ENCODE measurements at regions not wholly inside any gene's neighbourhood (a gene's known extent, or its start where the extent isn't known, plus 50 kb on each side); places are given as distances from the start of the nearest gene placed in this dataset.
"Not testable (repeated sequence)": the region's sequence is repeated elsewhere in the genome, so short reads cannot be mapped to it uniquely, and the experiment has no call there.

DNA sequence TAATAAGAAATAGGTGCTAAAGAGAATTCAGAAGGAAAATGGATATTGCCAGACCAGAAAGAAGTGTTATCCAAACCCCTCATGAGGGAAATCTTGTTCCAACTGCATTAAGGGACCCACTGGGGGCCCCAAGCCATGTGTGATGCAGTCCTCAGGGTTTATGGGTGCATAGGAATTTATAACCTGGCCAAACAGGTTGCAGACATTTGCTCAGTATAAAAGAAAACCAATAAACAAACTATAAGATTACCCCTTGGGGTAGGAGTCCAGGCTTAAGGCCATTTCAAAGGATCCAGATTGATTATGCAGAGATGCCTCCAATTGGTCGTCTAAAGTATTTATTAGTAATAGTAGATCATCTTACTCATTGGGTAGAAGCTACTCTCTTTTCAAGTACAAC, 240.9 kb upstream of the DIO3 start:
- DNase-seq (ENCODE audit: low read depth), result no peak

DNA sequence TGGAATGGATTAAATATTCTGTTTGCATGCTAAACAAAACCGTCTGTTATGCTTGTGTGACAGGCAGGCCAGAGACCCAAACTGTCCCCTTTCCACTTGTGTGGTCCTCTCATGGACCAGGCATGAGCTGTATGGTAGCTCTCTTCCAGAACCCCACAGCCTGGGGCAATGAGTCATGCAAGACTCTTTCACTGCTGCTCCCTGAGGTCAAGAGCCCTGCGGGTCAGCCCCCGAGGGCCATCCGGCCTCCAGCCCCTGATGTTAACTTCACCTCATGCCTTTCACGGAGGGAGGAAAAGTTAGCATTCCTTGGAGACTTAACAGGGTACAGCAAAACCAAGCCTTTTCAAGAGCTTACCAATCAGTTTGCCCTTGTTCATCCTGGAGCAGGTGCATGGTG, 239.1 kb upstream of the DIO3 start:
- DNase-seq (ENCODE audit: low read depth), result no peak

DNA sequence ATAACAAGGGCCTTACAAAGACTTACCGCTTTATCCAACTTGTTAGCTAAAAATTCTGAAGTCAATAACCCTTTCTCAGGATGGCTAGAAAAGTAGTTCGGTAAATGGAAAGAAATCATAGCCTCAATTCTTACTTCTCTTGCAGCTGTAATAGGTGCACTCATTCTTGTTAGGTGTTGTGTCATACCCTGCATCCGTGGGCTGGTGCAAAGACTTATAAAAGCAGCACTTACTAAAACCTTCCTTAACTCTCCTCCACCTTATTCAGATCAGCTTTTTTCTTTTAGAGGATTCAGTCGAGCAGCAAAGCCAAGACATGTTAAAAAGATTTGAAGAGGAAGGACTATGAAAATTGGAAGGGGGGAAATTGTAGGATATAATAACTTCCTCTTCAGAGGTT, 238.2 kb upstream of the DIO3 start:
- no peak for DNase-seq (ENCODE audit: low read depth)

DNA sequence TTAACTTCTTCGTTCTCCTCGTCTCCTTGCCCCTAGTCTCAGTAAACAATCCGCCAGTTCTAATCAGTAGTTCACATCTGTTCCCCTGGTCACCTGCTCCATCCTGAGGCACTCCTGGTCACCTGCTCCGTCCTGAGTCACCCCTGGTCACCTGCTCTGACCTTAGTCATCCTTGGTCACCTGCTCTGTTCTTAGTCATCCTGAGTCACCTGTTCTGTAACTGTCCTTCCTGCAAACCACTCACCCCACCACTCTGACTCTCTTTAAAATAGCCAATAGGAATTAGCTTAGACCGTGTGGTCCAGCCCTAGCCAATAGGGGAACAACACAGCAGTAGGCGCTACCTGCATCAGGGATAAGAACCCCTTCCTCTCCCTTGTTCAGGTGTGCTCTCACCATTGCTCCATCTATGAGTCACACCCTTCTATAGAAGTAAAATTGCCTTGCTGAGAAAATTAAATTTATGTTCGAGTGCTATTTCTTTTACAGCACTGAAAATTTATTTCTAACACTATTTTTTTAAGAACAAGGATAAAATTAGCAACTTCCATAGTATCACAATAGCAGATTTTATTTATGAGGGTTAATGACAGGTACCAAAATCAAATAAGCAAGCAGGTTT, 237.6 kb upstream of the DIO3 start:
- DNase-seq (ENCODE audit: low read depth), result not testable (repeated sequence)

DNA sequence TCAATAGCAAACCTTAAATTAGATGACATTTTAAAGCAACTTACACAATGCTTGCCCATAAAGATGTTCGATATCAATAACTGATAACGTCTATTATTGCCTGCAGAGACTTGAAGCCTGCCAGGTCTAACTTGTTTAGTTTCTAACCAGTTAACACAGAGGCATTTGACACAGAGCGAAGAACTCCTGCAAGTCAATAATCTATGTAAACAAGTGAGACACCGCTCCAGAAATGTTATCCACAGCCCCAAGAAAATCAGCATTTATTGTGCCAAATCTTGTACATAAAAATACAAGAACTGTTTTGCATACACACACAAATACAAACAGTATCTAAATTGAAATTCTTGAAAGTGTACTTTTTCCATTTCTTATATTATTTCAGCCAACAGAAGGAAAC, 236.0 kb upstream of the DIO3 start:
- no peak for DNase-seq (ENCODE audit: low read depth)

DNA sequence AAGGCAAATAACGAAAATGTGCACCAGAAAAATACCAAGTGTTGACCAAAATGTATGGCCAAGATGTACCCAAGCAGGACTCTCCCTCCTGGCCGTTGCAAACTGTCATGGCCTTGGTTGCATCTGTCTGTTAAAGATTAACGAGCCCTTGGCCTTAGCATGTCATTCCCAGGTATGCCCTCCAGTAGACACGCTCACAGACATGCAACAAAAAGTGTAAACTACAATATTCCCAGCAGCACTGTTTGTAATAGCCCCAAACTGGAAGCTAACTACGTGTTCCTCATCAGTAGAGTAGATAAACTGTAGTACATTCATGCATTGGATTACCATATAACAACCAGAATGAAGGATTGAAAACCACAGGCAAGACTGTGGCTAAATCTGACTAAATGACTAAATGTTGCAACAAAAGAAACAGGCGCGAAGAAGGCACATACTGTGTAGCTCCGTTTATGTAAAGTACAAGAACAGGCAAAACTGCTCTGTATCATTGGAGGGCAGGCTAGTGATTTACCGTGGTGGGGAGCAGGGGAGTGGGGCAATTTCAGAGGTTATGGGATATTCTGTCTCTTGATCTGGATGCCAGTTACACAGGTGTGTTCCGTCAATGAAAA, 232.8 kb upstream of the DIO3 start:
- DNase-seq (ENCODE audit: low read depth), result no peak

DNA sequence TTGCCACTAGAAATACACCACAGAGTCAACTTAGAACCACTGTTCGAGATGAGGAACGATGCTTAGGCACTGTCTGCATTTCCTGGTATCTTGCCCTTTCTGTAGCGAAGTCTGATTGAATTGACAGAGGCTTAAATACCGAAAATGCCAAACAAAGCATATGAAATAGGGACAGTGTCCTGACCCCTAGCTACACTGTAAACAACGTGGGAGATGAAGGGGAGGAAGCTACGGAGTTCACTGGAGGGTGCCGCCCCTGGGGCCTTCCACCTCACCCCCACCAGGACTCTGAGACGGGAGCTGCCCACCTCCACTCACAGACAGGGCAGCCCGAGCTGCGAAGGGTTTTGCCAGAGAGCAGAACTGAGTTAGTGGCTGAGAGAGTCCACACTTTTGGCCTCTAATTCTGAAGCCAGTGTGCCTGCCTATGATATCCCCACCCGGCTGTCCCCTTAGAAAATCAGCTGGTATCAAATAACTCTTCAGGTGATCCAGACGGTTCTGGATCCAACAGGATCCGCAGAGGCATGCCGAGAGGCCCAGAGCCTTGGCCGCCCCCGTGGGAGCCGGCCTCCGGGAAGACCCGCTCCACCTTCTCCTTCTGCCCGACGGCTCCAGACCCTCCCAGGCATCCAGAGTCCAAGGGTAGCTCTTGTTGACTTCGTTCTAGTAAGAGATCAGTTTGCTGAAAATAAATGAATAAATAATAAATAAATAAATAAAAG, 230.7 kb upstream of the DIO3 start:
- DNase-seq (ENCODE audit: low read depth), result no peak

DNA sequence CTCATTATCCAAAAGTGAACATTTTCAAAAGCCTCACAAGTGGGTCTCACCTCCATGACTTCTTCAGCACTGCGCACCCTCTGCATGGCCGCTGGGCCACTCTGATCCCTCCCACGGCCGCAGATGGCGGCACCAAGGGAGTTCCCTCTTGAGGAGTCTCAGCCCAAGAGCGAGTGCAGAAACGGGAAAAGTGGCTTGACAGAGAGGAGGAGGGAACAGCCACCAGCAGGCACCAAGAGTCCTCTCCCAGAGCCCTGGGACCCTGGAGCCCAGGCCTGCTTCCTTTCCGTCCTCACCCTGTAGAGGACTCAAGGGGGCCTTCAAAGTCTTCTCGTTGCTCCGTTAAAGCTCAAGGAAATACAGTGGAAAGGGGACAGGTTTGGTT, 230.2 kb upstream of the DIO3 start:
- no peak for DNase-seq (ENCODE audit: low read depth)

DNA sequence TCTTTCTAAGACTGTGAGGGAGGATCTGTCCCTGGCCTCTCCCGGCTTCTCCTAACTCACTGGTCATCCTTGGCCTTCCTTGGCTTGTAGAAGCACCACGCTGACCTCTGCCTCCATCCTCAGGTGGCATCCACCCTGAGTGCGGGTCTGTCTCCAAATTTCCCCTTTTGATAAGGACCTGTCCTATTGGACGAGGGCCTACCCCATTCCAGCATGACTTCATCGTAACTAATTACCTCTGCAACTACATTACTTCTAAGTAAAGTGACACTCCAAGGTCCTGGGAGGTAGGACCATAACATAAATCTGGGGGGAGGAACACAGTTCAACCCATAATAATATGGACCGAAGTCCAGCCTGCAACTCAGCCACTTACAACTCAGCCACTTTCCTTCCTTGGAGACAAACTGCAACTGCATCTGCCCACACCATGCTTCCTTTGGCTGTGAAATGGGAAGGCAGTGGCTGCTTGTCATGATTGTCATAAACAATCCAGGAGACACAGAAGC, 229.6 kb upstream of the DIO3 start:
- no peak for DNase-seq (ENCODE audit: low read depth)

DNA sequence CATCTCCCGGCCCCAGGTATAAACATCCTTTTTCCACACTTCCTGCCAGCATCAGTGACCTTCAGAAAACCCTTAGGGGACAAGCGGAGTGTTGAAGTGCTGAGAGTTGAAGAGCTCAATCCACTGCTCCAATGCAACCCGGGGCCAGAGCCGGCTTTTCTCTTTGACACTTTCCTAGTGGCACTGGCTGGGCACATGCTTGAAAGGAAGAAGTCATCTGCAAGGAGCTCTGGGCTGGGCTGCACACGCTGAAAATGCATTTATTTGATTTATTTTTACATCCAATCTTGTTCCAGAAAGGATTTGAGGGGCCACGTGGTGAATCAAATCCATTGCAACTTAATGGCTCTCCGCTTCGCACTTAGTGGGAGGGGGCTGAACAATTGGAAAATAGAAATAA, 229.0 kb upstream of the DIO3 start:
- DNase-seq (ENCODE audit: low read depth), result no peak

DNA sequence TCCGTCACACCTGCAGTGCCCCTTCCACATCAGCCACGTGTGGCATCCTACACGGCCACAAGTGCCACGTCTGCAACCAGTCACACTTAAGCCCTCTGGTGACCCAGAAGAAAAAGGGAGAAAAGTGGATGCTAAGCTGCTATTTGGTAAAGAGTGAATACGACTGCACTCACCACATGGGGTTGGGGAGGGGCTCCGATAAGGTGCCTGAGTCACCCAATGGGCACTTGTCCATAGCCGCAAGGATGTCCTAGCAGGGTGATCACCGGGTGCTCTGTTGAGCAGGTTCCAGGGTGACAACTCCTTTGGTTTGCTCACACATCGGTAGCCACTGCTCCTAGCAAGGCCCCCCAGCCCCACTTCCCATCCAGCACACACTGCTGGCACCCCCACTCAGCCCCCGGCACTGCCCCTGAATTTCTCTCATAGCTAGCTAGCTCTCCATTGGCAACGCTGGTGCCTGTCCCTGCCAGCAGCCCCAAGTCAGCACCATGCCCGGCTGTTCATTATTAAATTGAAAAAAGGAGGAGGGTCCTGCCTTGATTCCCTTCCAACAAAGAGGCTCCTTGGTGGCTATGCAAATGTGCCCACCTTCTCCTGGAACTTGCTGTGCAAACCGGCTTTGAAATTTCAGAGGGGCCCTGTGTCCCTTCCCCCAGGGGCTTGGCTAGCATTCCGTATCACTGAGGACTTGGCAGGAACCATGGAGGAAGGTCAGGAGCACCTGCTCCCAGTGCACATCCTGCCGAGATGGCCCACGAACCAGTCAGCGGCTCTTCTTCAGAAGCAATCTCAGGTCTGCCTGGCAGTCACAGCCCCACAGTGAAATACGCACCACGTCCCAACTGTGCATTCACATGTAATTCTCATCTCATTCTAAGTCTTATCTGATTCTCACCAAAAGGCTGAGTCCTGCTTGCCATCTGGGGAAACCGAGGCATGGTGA, 227.7 kb upstream of the DIO3 start:
- DNase-seq (ENCODE audit: low read depth), result no peak

DNA sequence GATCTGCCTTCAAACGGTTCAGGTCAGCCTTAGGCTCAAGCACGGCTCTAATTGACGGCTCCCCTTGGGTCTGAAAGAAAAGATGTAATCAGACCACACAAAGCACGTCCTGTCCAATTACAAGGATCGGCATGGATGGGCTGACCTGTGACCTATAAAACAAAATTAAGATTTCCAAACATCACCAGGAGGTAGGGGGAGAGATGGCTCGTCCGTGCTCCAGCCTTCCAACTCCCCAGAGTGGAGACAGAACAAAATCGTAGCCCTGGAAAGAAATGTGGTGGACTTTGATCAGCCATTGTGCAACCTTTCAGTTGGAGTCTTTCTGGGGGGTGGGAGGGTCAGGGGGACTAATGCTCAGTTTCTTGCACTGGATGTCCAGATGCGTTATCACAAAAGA, 226.6 kb upstream of the DIO3 start:
- DNase-seq (ENCODE audit: low read depth), result no peak

DNA sequence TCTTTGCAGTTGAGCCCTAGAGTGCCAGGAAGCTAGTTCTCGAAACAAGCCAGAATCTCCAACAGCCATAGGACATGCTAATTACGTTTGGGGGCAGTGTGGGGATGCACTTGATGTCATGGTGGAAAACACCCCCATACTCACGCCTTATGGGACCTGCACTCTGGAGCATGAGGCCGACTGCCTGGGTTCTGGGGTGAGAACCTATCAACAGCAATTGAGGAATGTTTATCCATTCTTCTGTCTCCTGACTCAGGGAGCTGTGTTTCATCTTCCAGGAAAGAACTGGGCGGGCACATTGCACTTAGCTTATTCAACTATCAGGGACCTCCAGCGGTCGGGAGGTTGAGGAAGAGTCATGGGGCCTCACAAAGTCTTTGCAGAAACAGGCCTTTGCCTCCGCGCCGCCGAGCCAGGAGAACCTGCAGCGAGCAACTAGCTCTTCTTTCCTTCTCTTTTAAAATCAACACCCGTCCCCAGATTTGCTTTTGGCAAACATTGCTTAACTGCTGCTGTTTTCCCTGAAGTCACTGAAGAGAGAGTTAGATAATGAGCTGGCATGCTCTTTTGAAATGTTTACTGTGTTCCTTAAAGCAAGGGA, 226.1 kb upstream of the DIO3 start:
- no peak for DNase-seq (ENCODE audit: low read depth)

DNA sequence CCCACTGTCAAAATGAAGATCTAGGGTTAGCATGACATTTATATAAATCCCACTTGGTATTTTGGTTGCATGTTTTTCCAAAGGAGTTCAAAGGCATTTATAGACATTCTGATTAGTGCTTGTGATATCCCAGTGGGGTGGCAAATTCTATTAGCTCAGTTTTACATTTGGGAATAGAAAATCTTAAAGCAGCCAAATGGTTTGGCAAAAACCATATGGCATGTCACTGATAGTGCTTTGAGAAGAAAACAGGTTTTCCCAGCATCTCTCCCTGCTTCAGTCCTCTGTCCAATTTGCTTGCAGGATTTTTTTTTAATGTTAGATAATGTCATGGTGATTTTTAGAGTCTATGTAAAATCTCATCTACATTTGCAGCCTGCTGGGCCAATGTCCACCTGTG, 225.1 kb upstream of the DIO3 start:
- DNase-seq (ENCODE audit: low read depth), result no peak

DNA sequence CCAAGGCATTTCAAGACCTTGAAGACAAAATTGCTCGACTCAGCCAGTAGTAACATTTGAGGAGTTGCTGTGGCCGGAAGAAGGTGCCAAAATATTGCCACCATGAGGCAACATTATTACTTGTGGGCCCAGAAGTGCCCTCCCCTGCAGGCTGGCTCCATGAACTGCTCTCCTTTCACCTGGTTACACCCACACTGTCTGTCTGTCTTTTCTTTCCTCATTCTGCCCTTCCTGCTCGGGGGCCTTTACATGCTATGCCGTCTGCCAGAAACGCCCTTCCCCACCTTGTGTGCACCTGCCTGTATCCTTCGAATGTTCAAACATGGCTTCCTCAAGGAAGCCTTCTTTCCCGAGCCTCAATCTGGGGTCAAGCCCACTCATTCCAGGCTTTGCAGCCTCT, 224.2 kb upstream of the DIO3 start:
- DNase-seq (ENCODE audit: low read depth), result no peak

DNA sequence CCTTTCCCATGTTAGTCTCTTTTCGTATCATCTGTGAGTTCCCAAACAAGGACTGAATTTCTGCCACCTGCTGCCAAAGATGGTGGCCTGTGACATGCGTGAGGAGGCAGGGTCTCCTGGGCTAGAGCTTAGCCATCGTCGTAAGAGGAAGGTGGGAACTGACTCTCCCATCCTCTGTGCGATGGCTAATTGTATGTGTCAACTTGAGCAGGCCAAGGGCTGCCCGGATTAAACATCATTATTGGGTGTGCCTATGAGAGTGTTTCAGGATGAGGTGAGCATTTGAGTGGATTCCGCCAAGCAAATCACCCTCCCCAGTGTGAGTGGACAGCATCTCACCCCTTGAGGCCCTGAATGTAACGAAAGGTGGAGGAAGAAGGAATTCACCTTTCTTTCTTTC, 220.7 kb upstream of the DIO3 start:
- DNase-seq (ENCODE audit: low read depth), result no peak

DNA sequence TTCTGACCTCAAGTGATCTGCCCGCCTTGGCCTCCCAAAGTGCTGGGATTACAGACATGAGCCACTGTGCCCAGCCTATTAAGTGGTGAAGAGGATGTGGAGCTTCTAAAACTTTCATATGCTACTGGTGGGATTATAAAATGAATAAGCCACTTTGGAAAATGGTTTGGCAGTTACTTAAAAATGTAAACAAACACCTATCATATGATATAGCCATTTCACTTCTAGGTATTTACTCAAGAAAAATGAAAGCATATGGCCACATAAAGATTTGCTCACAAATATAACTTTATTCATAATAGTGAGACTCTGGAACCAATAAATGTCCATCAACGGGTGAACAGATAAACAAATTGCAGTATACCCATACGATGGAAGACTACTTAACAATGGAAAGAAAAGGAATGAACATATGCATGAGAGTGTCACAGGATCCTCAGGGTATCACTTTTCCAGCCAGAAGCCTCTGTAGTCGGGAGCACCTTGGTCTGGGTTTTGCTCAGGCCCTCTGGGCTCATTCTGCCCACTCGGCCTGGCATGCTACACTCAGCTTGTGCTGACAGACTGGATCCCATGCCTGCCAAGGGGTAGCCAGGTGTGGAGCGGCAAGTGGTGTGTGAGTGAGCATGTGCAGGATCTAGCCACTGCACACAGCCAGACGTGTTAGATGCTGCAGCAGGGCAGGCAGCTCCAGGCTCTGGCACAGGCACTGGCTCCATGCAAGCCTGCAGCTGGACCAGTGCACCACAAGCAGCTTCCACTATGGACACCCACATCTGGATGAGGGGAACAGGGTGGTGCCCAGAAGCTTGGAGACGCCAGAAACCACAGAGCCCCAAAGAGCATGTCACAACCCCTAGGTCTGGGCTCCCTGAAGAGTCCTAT, 213.2 kb upstream of the DIO3 start:
- DNase-seq (ENCODE audit: low read depth), result no peak

DNA sequence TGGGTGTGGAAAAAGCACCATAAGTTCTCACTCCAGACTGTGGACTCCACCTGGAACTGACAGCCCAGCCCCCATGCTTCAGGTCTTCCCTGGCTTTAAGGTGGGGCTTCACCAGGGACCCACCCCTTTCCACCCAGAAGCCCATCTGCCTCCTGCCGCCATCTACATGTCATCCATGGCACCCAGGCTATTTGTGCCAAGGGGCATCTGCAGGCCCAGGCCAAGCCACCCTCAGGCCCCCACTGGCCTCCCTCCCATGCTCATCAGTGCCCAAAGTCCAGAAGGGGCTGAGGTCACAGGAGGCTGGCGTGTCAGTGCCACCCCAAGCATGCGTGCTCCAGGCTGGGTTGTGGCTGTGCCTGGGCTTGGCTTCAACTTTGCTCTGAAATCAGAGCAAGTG, 212.2 kb upstream of the DIO3 start:
- no peak for DNase-seq (ENCODE audit: low read depth)

DNA sequence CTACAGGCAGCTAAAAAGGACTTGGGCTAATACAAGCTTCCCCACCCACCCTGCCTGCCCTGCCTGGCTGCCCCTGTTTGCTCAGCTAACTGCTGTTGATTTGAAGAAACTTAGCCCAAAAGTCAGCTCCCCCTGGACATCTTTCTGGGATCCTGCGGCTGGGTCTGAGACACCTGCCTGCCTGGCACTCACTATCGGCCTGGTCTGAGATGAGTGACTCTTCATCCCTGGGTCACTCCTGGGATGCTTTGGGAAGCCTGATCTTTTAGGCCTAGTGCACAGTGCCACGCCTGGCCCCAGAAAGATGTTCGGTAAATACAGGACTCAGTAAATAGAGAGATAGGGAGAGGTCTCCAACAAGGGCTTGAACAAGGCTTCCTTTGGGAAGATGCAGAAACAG, 211.3 kb upstream of the DIO3 start:
- no peak for DNase-seq (ENCODE audit: low read depth)

DNA sequence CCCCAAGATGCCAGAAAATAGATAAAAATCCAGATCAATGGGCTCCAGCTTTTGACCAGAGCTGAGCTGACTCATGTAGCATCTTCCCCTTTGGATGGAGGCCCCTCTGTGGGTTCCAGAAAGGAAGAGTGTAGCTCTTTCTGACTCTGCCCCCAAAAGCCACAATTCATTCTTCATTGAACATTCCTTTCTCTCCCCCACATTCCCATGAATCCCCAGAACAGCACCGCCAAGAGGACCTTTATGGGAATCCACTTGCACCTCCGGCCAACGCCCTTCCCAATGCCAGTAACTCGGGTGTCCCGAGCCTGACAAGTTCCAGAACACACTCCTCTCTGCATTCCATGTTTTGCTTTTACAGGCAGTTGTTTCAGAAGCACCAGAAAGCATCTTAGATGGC, 210.6 kb upstream of the DIO3 start:
- no peak for DNase-seq (ENCODE audit: low read depth)

DNA sequence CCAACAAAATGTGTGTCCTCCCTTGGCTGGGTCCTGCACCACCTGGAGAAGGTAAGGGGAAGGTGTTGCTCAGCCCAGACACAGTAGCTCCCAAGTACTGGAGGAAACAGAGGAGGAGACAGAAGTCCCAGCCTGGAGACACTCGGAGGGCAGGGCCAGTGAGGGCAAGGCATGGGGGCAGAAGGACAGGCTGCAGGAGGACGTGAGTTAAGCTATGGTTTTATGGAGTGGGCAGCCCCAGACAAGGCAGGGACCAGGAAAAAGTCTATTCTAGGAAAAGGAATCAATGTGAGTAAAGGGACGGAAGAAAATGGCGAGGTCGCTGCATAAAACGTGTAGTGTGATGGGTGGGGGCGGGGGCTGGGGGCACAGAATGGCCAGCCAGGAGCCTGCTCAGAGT, 210.1 kb upstream of the DIO3 start:
- no peak for DNase-seq (ENCODE audit: low read depth)

All from forelimb muscle (tissue), 1 donor.